ENCODE measurements at regions not wholly inside any gene's neighbourhood (a gene's known extent, or its start where the extent isn't known, plus 50 kb on each side); places are given as distances from the start of the nearest gene placed in this dataset.

DNA sequence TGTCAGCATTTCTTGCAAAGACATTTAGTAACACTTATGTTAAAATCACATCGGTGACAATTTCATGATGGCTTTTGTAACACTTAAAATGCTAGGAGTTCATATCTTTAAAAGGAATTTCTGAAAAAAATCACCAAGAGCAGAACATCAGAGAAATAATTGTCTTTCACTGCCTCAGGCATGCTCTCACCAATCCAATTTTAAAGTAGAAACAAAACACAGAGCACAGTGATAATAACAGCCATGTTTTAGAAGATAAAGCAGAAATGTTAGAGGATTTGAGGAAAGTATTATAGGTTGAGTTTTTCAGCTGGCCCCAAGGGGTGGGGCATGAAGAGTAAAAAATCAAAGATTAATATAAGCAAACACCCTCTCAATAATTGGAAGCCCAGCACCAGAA lies 1037.6 kb downstream of the DSC3 start:
- TF ChIP-seq GATA2 (IDR thresholded peaks at IDR 0.05; ENCODE audit: low read depth, low read length) (peak; percentile 22; the same call in 1 of the 2 replicates), GATA3 (IDR thresholded peaks at IDR 0.05; ENCODE audit: low read depth, low read length) (0 out of 2 replicates have a peak, but pooled peaks have one; percentile 15)

All from SH-SY5Y (cell line).